SK-N-SH (cell line): ENCODE measurements at regions not wholly inside any gene's neighbourhood (a gene's known extent, or its start where the extent isn't known, plus 50 kb on each side); places are given as distances from the start of the nearest gene placed in this dataset.

ENCODE experiments used
- CTCF ChIA-PET: fragments of 300-600, 350-600 bp; formaldehyde crosslinking; extraction: SDS; loops from one replicate; lab custom pipeline; 2021; lab: Yijun Ruan, JAX
- POLR2A ChIA-PET: fragments of 350-600 bp; sonication (Branson Sonifier 250); formaldehyde crosslinking; extraction: SDS; loops from one replicate; lab custom pipeline; 2020; ENCODE audit warnings: antibody characterized with exemption, inconsistent platforms; lab: Yijun Ruan, JAX
- DNase-seq: peaks from one replicate; pipeline ENCODE4 v3.0.0; 2012
- H2AFZ ChIP-seq: fragments of 200-600 bp; sonication (generic); 2 replicates; pipeline ENCODE4 v1.8.1; 2016; ENCODE audit warnings: antibody characterized with exemption, mild to moderate bottlenecking, low read depth
- H3F3A ChIP-seq: fragments of 200-600 bp; sonication (generic); replicated peaks from 2 replicates; pipeline ENCODE3; 2016; ENCODE audit warnings: antibody characterized with exemption, mild to moderate bottlenecking; ENCODE audit not compliant: insufficient read depth
- H3K27ac ChIP-seq, 2 experiments: fragments of 200-500 bp in 1 of 2; fragments of 200-600 bp in 1 of 2; sonication (Bioruptor generic) in 1 of 2; sonication (generic), shearing (Covaris generic) in 1 of 2; 2 replicates each; pipeline versions ENCODE4 v1.5.1 to v1.6.1; 2014 to 2016; ENCODE audit warnings: low read depth in 2 of 2, inconsistent platforms in 1 of 2, low read length in 1 of 2, mild to moderate bottlenecking in 1 of 2, mixed read lengths in 1 of 2
- H3K27me3 ChIP-seq: fragments of 200-600 bp; sonication (generic), shearing (Covaris generic); 2 replicates; pipeline ENCODE4 v1.6.1; 2016; ENCODE audit warnings: mixed run types; ENCODE audit not compliant: insufficient read depth
- H3K36me3 ChIP-seq, 2 experiments: fragments of 200-500 bp in 1 of 2; fragments of 200-600 bp in 1 of 2; sonication (Bioruptor generic) in 1 of 2; sonication (generic) in 1 of 2; replicated peaks in 1 of 2; 2 replicates each; pipeline versions ENCODE3 to v1.5.1; 2014 to 2016; ENCODE audit warnings: low read length in 1 of 2, mild to moderate bottlenecking in 1 of 2; ENCODE audit not compliant: insufficient read depth in 2 of 2, control insufficient read depth in 1 of 2
- H3K4me1 ChIP-seq, 2 experiments: fragments of 200-500 bp in 1 of 2; fragments of 200-600 bp in 1 of 2; sonication (Bioruptor generic) in 1 of 2; sonication (generic), shearing (Covaris generic) in 1 of 2; 2 replicates each; pipeline versions ENCODE4 v1.5.1 to v1.6.1; 2014 to 2016; ENCODE audit warnings: low read depth in 1 of 2, low read length in 1 of 2, mixed run types in 1 of 2; ENCODE audit not compliant: insufficient read depth in 2 of 2, control insufficient read depth in 1 of 2
- H3K4me2 ChIP-seq: fragments of 200-600 bp; sonication (generic), shearing (Covaris generic); 2 replicates; pipeline ENCODE4 v1.6.1; 2017; ENCODE audit warnings: mixed run types
- H3K4me3 ChIP-seq, 2 experiments: fragments of 200-500 bp in 1 of 2; fragments of 200-600 bp in 1 of 2; sonication (Bioruptor generic) in 1 of 2; sonication (generic), shearing (Covaris generic) in 1 of 2; 2 replicates each; pipeline versions ENCODE4 v1.5.1 to v1.8.1; 2014 to 2016; ENCODE audit warnings: low read depth in 2 of 2, inconsistent platforms in 1 of 2, low read length in 1 of 2, mild to moderate bottlenecking in 1 of 2, mixed read lengths in 1 of 2, moderate library complexity in 1 of 2
- H3K79me2 ChIP-seq: fragments of 200-600 bp; sonication (generic); 2 replicates; pipeline ENCODE4 v1.8.1; 2017; ENCODE audit warnings: mild to moderate bottlenecking; ENCODE audit not compliant: insufficient read depth
- H3K9ac ChIP-seq: fragments of 200-600 bp; sonication (generic); 2 replicates; pipeline ENCODE4 v1.6.1; 2017; ENCODE audit warnings: mixed run types
- H3K9me2 ChIP-seq: fragments of 200-600 bp; sonication (generic); 2 replicates; pipeline ENCODE4 v1.6.1; 2017; ENCODE audit warnings: mixed run types
- H3K9me3 ChIP-seq: fragments of 200-600 bp; sonication (generic); 2 replicates; pipeline ENCODE4 v1.6.1; 2017; ENCODE audit warnings: mixed run types, mild to moderate bottlenecking, moderate library complexity
- H4K20me1 ChIP-seq: fragments of 200-600 bp; sonication (generic); 2 replicates; pipeline ENCODE4 v1.6.1; 2017; ENCODE audit warnings: mild to moderate bottlenecking, mixed run types; ENCODE audit not compliant: insufficient read depth
- CHD2 ChIP-seq: fragments of 150-350 bp; IDR thresholded peaks from 2 replicates; pipeline ENCODE4 v1.6.1; 2018; ENCODE audit warnings: low read length; ENCODE audit not compliant: partially characterized antibody
- CTCF ChIP-seq: fragments of 200-600 bp; sonication (generic); IDR thresholded peaks from 2 replicates; pipeline ENCODE4 v1.6.1; 2017; ENCODE audit warnings: antibody characterized with exemption, mild to moderate bottlenecking, moderate library complexity
- ELF1 ChIP-seq: IDR thresholded peaks from 2 replicates; pipeline ENCODE4 v1.4.0; 2012
- EP300 ChIP-seq, 2 experiments: IDR thresholded peaks; 2 replicates each; pipeline versions ENCODE4 v1.4.0 to v1.6.1; 2012; ENCODE audit warnings: borderline replicate concordance in 1 of 2, low read depth in 1 of 2, low read length in 1 of 2
- EZH2phosphoT487 ChIP-seq: fragments of 200-600 bp; sonication (generic); IDR thresholded peaks from 2 replicates; pipeline ENCODE4 v1.6.1; 2017; ENCODE audit warnings: low read depth, mixed run types, mild to moderate bottlenecking, antibody characterized with exemption, moderate library complexity, borderline replicate concordance
- GABPA ChIP-seq: IDR thresholded peaks from 2 replicates; pipeline ENCODE4 v1.4.0; 2012; ENCODE audit warnings: low read depth, mild to moderate bottlenecking
- GATA2 ChIP-seq: sonication (generic); formaldehyde crosslinking; IDR thresholded peaks from 2 replicates; pipeline ENCODE4 v1.5.0; 2020; ENCODE audit warnings: mild to moderate bottlenecking, missing genetic modification reagents
- MAX ChIP-seq: IDR thresholded peaks from 2 replicates; pipeline ENCODE4 v1.4.0; 2012; ENCODE audit warnings: low read depth
- MEF2A ChIP-seq: IDR thresholded peaks from 2 replicates; pipeline ENCODE4 v1.4.0; 2012; ENCODE audit warnings: low read depth, borderline replicate concordance
- NFIC ChIP-seq: IDR thresholded peaks from 2 replicates; pipeline ENCODE4 v1.4.0; 2012; ENCODE audit warnings: borderline replicate concordance
- PBX3 ChIP-seq: IDR thresholded peaks from 2 replicates; pipeline ENCODE4; 2012
- POLR2AphosphoS5 ChIP-seq: IDR thresholded peaks from 2 replicates; pipeline ENCODE4 v1.6.1; 2012; ENCODE audit warnings: low read depth, low read length
- RAD21 ChIP-seq: IDR thresholded peaks from 2 replicates; pipeline ENCODE4 v1.6.1; 2012; ENCODE audit warnings: mild to moderate bottlenecking, low read length
- RFX5 ChIP-seq: IDR thresholded peaks from 2 replicates; pipeline ENCODE4 v1.6.1; 2012; ENCODE audit warnings: mild to moderate bottlenecking, improper control_type of control experiment, low read length
- SIN3A ChIP-seq: IDR thresholded peaks from 2 replicates; pipeline ENCODE4 v1.6.1; 2012; ENCODE audit warnings: low read depth, mild to moderate bottlenecking, low read length, moderate library complexity, borderline replicate concordance
- SMC3 ChIP-seq: IDR thresholded peaks from 2 replicates; pipeline ENCODE4 v1.6.1; 2012; ENCODE audit warnings: low read depth, low read length, improper control_type of control experiment
- TAF1 ChIP-seq: IDR thresholded peaks from 2 replicates; pipeline ENCODE4 v1.6.1; 2012; ENCODE audit warnings: low read depth, mild to moderate bottlenecking, low read length, moderate library complexity, borderline replicate concordance
- TEAD4 ChIP-seq: IDR thresholded peaks from 2 replicates; pipeline ENCODE4 v1.4.0; 2012; ENCODE audit warnings: mild to moderate bottlenecking, borderline replicate concordance; ENCODE audit not compliant: insufficient read depth
- YY1 ChIP-seq: IDR thresholded peaks from 2 replicates; pipeline ENCODE4 v1.4.0; 2012; ENCODE audit warnings: low read depth, mild to moderate bottlenecking
- WGBS: methylation state at CpG from one replicate; pipeline ENCODE4 v1.1.6; 2017; ENCODE audit warnings: low lambda C conversion rate; 5-methylcytosine and 5-hydroxymethylcytosine counted together

DNA sequence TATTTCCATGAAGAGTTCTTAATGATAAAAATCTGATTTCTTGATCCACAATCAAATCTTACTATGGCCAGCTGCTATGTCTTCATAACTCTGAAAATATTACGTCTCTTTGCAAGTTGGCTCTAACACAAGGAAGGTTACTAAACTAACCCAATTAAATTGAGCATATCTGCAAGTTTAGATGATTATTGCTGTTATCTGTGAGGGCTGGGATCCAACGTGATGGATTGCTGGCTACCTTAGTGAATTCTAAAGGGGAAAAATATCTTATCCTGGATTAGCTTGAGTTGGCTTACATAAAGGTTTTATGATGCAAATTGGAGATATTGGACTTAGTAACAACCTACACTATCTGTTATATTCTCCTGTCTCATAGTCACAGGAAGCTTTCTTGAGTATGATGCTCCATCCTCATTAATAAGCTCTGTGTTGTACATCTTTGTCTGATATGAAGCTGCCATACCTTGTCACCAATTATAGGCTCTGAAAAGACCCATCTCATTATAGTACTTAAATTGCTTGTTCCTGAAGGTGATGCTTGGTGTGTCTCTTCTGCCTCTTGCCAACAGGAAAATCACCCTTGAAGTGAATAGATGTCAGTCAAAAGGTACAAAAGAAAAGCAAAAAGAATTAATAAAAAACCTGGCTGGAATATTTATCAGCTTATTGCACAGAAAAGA lies 733.0 kb upstream of the MEF2C start:
- ChIA-PET CTCF (interaction anchor here (0.8 kb wide), 1 partner anchor 27 kb away, joined by 4 read pairs; no protein-coding TSS in a partner anchor), POLR2A (interaction anchor here (0.6 kb wide), 1 partner anchor 520 kb away, joined by 4 read pairs; no protein-coding TSS in a partner anchor)
- Histone ChIP-seq H3K4me2 (no peak overlapping the region), H3K79me2 (no peaks in the 10 kb centered on the region), H2AFZ (no peak overlapping the region), H3K4me1 (no peaks in the 10 kb centered on the region), H3F3A (no peaks in the 10 kb centered on the region), H3K27ac (no peak overlapping the region), H3K9me3 (0 out of 2 replicates have a peak, but pooled peaks cover 2% of the 10 kb centered on the region), H3K4me3 (no peak overlapping the region), H3K27me3 (no peaks in the 10 kb centered on the region), H3K36me3 (no peaks in the 10 kb centered on the region), H3K9me2 (no peaks in the 10 kb centered on the region), H3K9ac (no peak overlapping the region), H4K20me1 (no peaks in the 10 kb centered on the region)
- DNase-seq = peak; percentile 6
- 26% methylated on average over 2 of the region's 2 CpGs for WGBS
- TF ChIP-seq TAF1 (no peak), GATA2 (CRISPR knock-in tag) (peak; percentile 55; the same call in 1 of the 2 replicates), EP300 (IDR thresholded peaks at IDR 0.05; ENCODE audit: borderline replicate concordance in 1 of 2, low read depth in 1 of 2, low read length in 1 of 2) (peak in 1 of 2 experiments; percentile 13; a peak in 1 of 4 replicates)

- no peak overlapping the region for H3K9ac ChIP-seq
- POLR2A ChIA-PET = no interaction called here
- no peak overlapping the region for H3K4me3 ChIP-seq
- DNase-seq = no peak
- H3K4me1 ChIP-seq = no peaks in the 10 kb centered on the region
- H3K27ac ChIP-seq = no peak overlapping the region
- H3K27me3 ChIP-seq = no peaks in the 10 kb centered on the region
- CTCF ChIA-PET = interaction anchor here (0.6 kb wide), 1 partner anchor 145 kb away, joined by 3 read pairs; no protein-coding TSS in a partner anchor
- no peak overlapping the region for H2AFZ ChIP-seq
- H4K20me1 ChIP-seq = no peaks in the 10 kb centered on the region
- 51% methylated on average over 3 of the region's 3 CpGs for WGBS
- no peaks in the 10 kb centered on the region for H3K9me3 ChIP-seq
- H3K4me2 ChIP-seq = no peak overlapping the region
- TF ChIP-seq CHD2 (no peak), RFX5 (no peak), RAD21 (no peak), CTCF (no peak), YY1 (no peak), GATA2 (CRISPR knock-in tag) (no peak), POLR2AphosphoS5 (no peak), EP300 (IDR thresholded peaks at IDR 0.05; ENCODE audit: borderline replicate concordance in 1 of 2, low read depth in 1 of 2, low read length in 1 of 2) (no peak), MEF2A (no peak), NFIC (no peak), SMC3 (no peak), SIN3A (no peak), EZH2phosphoT487 (no peak), PBX3 (no peak), MAX (no peak), GABPA (no peak), ELF1 (no peak), TAF1 (no peak), TEAD4 (no peak)
- TF ChIP-seq, all 33 proteins: peak for 0
- H3F3A ChIP-seq = no peaks in the 10 kb centered on the region
- H3K79me2 ChIP-seq = no peaks in the 10 kb centered on the region
- H3K9me2 ChIP-seq = no peaks in the 10 kb centered on the region
- H3K36me3 ChIP-seq = no peaks in the 10 kb centered on the region
Observed at GRCh38 chr5:89613222-89613956, 730.4 kb upstream of the MEF2C start.
